ENCODE measurements at regions not wholly inside any gene's neighbourhood (a gene's known extent, or its start where the extent isn't known, plus 50 kb on each side); places are given as distances from the start of the nearest gene placed in this dataset.

DNA sequence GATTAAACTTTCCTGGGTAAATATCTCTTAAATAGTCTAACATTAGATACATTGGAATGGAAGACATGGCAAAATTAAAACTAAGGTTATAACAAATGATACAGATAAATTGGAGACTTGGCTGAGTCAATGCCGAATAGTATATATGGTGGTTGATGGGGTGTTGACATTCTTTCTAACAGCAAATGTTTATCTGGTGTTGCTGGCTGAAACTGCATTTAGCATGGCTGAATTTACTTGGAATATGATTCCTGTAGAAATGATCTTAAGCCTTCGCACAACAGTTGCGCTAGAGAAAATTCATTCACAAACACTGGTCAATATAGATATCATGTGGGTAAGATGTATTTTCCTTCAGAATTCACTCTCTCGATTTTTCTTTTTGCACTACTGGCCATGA lies 646.0 kb upstream of the CXADR start:
- DNase-seq, result no peak

DNA sequence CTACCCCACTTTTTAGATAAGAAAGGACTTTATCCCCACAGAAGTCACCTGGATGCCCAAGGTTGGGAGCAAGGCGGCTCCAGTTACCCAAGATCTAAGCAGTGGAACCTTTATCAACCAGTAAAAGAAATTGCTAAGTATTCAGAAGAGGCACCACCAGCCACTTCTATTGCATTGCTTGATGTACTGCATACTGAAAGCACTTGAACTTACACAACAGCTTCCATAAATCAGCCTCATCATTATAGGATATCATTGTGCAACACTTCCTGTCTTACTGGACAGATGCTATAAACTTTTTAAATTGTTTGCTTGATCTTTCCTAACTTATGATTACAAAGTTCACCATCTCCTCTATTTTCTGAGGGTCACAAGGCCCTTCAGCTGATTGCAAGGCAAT lies 642.7 kb upstream of the CXADR start:
- DNase-seq, result no peak

DNA sequence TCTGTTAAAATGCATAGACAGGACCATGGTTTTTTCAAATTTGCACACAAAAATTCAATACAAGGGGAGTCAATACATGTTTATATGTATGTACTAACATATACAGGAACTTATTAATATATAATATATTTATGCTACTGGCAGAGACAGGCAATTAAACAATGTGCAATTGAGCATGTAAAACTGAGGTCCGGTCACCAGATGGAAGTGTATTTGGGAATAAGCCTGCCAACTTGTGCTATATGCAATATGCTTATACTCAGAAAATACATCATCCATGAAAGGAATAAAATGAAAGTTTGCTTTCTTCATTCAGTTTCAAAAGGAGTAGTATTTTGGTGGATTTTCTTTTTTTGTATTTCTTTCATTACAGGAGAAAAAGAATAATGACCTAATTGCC lies 640.2 kb upstream of the CXADR start:
- no peak for DNase-seq

DNA sequence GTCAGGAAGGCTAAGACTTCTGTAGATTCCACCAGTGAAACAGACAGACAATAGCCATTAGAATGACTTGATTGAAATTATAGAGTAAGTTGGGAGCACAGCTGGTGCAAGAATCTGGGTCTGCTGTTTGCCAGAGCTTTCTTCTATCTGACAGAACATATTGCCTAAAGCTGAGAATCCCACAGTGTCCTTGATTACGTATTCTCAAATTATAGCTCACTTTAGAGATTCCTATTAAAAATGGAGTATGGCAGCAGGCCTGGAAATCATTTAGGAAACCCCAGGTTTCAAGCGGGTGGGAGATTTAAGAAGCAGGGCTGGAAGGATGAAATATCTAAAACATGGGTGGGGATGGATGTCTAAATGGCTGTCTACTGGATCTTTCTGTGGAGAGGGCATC lies 639.7 kb upstream of the CXADR start:
- DNase-seq, result no peak

DNA sequence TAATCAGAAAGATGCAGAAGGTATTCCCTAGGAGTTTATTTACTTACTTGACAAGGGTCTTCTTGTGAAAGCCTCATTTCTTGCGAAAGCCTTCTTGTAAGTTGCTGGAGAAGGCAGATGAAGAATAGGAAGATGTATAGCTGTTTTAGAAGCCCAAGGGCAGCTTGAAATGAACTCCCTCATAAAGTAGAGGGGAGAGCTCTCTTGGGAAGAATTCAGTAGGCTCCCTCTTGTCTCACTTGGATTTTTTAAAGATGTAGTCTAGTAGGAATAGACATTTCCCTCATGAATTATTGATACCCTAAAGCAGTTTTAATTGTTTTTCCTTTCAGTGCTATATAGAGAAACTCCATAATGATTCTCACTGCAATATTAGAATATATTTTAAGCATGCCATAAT lies 639.2 kb upstream of the CXADR start:
- DNase-seq, result no peak

DNA sequence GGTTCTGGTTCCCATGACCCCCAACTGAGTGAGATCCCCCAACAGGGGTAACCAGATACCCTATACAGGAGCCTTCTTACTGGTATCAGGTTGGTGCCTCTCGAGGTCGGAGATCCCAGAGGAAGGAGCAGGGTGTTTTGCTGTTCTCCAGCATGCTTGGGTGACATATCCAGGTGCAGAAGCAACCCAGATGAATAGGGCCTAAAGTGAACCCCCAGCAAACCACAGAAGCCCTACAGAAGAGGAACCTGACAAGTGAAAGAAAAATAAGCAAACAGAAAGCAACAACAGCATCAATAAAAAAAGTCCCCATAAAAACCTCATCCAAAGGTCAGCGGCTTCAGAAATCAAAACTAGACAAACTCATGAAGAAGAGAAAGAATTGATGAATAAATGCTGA lies 633.4 kb upstream of the CXADR start:
- no peak for DNase-seq

DNA sequence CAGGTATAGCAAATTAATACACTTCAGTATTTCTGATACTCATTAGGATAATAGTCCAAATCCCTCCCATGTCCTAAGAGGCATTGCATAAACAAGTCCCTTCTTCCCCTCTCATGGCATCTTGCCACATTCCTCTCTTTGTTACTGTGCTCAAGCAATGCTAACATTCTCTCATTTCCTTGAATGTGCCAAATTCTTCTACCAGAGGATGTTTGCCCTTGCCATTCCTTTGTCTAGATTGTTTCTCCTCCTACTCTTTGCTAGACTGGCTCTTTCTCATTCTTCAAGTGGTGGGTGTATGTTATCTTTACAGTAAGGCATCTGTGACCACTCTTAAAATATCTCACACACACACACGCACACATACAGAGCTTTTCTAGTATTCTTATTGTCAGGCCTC lies 621.0 kb upstream of the CXADR start:
- no peak for DNase-seq

DNA sequence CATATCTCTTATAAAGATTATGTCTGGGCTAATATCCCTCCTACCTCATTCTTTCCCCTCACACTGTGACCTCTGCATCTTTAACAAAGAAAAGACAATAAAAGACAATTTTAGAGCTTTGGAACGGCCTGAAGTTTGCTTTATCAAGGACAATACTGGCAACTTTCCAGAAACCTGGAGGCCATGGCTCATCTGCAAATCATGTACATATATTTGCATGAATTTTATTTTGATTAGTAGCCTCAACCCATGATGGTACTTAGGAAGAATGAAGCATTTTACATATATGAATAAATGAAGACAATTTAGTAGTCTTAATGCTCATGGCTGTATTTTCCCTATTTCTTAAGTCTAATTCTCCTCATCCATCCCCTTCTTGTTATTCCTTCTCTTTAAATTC lies 612.2 kb upstream of the CXADR start:
- no peak for DNase-seq

DNA sequence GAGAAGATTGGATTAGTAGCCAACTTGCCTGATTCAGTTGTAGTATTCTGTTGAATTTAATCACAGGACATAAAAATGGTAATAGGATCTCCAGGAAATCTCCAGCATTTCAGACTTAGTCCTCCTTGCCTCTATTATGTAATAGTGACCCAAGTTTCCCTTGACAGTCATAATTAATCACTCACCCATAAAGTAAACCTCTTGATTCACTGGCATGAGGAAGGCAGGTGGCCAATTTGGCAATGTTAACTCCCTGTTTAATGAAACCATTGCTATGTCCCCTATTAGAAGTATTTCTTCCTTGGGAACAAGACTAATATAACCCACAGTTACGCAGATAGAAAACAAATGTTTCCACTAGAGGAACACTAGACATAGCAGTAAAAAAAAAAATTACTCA lies 604.8 kb upstream of the CXADR start:
- DNase-seq, result no peak

DNA sequence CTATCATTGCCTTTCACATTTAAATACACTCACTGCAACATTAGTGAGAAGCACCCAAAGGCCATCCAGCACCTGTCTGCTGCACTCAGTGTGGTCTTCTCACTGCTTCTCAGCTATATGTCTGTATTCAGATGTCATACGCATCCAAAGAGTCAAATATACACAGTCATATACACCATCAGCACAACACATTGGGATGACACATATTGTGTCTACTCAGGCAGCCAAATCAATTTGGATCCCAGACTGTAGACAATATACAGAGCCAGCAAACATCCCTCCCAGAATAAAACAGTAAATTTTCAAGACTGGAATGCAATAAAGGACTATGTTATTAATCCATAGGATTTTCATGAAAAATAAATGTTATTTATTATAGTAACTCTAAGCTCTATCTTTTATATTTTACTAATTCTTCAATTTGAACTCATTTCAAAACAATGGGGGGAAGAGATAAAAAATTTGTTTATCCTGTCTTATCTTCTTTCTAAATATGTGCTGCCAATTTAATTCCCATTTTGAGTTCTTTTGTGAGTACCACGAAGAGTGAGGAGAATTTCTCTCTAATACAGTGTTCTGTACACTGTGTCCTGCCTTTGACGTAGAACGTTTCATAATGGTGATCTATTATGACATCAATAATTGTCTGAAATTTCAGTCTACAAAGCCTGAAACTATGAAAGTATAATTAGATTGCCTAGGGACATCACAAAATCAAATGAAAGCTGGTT lies 602.2 kb upstream of the CXADR start:
- no peak for DNase-seq

DNA sequence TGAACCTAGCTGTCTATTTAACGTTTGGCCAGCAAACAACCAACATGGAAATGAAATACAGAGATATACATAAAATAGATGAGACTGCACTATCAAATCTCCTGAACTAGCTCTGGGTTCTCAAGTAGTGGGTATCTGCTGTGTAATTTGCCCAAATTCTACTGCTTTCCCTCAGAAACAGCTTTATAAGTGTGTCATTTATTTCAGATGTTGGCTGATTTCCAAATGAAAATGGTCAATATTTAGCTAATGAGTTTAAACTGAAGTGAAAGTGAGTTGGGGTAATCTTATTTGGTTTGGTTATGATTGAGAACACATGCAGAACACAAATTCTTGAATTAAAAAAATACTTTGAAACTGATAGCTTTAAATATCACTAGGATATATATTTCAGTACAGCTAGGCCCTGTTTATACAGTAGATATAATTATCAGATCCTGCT lies 601.7 kb upstream of the CXADR start:
- no peak for DNase-seq

DNA sequence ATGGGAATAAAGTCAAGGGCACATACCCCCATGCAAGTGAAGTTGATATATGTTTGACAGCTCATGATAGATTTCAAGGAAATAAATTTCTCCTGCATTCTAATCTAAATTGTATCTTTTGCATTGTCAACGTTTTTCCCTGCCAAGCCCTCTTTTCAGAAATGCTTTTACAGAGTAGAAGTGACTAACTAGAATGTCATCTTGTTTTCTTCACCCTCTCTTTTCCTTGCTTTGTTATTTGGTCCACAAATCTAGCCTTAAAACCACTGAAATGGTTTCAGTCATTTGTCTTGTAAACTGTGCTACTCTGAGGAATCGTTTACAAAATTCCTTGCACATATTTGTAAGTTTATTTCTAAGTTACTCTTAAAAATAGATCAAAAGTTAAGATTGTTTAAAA lies 600.8 kb upstream of the CXADR start:
- no peak for DNase-seq

DNA sequence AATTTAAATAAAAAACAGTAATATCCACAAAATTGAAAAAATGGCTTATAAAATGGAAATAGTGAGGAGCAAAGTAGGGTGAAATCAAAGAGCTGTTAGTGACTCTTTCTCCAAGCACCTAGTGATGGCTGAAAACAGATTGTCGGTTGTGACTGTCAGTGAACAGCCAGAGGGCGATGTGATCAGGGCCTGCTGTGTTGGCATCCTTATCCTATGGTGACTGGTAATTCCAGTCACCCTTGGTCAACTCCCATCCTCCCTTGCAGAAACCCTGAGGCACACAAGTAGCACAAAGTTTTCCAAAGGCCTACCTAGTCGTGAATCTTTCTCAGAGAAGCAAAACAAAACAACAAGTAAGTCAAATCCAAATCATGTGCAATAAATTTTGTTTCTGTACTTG lies 599.8 kb upstream of the CXADR start:
- no peak for DNase-seq

DNA sequence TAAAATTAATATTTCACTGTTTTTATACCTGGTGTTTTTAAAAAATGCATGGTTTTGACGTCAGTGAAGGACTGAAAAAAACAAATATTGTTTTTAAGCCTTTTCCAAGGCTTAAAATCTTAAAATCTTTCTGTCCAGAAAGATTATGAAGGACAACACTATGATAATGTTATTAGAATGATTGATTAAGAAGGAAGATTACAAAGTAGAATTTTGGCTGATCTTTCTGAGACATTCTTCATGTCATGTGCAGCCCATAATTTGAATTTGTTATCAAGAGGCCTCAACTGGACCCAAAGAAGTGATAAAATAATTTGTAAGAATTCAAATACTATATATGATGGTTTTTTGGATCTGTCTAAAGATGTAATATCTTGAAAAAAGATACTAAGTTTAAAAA lies 584.4 kb upstream of the CXADR start:
- DNase-seq, result no peak

DNA sequence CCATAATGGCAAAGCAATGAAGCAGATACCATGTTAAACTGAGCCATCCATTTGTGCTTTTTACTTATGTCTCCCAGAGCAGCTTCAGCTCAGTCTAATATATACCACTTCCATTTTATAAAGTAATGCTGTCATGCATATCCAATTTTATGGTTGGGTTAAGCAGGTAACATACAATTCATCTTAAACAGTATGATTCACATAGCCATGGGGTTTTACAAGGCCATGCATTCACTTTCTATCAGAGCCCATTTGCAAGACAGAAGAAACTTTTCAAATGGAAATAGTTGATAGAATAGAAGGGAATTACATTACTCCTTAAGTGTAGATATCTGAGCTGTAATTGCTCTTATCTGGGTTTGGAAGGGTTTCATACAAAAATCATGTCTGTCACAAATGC lies 580.5 kb upstream of the CXADR start:
- no peak for DNase-seq

DNA sequence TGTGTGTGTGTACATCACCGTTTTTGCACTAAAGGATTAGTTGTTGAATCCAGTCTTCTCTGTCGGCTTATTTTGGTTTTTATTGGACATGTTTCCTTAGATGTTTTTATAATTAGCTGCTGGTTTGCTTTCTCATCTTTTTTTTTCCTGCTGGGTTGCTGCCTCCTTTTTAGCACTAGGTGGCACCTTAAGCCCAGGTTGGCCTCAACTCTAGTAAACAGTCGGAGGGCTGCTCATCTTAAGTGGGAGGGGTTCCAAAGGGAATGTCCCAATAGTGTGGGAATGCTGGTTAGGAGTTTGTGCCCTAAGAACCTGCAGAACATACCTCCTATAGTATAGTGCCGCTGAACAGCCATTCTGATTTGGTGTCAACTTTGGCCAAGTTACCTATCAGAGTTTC lies 570.1 kb upstream of the CXADR start:
- no peak for DNase-seq

DNA sequence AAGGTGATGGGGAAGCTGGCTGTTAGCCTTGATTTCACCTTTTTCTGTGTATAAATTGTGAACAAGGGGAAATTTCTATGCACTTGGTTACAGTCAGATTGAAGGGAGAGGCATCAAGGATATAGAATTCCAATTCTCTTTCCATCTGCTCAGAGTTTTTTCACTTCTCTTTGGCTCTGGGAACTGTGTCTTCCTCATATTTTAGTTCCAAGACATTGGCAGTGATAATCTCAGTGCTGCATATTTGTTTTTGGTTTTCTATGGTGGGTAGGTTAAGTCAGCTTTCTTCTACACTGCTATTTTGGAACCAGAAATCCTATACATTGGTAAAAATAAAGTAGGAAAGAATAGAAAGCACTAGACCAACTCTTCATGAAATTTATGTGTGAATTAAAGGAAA lies 569.6 kb upstream of the CXADR start:
- no peak for DNase-seq

DNA sequence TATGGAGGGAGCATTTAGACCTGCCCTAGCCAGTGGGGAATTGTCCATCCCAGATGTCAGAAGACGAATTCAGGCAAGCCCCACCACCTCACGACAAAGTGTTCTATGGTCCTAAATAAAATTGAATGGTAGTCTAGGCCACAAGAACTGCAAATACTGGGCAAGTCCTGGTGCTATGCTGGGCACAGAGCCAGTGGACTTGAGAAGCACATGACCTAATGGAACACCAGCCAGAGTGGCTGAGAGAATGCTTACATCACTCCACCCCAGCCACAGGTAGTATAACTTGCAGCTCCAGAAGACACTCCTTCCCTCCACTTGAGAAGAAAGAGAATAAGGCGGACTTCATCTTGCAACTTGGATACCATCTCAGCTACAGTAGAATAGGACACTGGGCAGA lies 567.3 kb upstream of the CXADR start:
- DNase-seq, result no peak

DNA sequence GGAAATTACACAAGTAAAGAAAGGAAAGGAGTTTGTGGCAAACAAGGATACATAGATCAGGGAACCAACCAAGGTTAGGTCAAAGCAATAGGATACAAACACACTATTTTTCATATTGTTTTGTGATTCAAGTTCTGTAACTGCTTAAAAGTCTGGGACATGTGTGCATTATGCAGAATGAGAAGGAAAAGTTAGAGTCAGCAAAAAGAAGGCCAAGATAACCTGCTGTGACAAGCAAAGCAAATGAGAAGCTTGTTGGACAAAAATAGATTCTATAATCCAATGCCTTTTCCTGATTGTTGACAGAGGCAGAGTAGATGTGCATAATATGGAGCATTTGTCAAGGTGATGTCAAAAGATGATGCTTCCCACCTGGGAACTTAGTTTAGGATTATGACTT lies 556.0 kb upstream of the CXADR start:
- no peak for DNase-seq

DNA sequence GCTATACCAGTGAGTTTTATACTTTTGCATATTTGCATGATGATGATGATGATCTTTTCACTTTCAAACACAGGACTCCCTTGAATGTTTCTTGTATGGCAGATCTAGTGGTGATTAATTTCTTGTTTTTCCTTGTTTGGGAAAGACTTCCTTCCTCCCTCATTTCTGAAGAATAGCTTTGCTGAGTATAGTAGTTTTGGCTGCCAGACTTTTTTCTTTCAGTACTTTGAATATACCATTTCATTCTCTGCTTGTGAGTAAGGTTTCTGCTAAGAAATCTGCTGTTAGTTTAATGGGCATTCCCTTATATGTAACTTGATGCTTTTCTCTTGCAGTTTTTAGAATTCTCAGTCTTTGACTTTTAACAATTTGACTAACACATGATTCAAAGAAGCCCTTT lies 547.4 kb upstream of the CXADR start:
- no peak for DNase-seq

DNA sequence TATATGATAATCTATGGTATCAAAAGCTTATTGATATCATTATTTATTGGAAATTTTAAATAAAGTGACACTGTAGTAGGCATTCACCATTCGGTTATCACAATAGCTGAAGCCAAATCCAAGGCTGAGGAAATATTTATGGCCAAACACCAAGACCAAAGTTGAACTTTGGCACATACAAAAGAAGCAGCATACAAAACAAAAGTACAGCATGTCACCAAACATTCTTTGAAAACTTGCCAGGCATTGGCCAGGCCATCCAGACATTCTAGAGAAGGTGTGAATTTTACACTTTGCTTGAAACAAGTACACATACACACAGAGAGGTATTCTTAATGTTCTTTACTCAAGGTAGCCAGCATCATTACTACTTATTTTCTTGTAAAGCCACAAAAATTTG lies 544.4 kb upstream of the CXADR start:
- DNase-seq, result no peak

DNA sequence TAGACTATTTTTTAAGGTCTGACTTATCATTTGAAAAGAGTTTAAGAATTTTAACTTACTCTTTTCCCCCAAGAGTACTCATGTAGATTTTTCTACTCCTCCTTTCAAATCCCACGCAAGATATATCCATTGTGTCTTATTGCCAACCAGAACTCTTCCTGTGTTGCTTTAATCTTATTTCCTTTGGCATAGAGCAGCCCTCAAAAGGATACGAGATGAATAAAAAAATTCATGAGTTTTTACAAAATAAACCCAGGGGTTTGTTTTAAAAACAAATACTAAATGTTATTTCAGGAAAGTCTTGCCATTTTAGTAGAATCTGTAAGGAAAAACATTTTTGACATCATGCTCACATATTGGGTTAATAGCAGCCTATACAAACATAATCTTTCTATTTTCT lies 543.2 kb upstream of the CXADR start:
- DNase-seq, result no peak

DNA sequence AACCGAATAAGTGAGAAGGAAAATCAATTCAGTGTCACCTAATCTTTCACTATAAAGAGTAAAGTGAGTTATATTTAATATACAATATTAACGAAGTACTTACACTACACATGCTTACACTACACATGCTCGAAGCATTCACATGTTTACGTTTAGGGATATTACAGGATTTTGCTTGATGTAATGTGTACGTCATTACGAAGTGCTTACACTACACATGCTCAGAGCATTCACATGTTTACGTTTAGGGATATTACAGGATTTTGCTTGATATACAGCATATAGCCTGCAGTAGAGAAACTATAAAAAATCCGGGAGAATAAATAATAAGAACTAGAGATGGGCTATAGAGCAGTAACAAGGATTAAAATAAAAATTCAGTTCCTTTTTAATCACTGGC lies 538.8 kb upstream of the CXADR start:
- DNase-seq, result no peak

DNA sequence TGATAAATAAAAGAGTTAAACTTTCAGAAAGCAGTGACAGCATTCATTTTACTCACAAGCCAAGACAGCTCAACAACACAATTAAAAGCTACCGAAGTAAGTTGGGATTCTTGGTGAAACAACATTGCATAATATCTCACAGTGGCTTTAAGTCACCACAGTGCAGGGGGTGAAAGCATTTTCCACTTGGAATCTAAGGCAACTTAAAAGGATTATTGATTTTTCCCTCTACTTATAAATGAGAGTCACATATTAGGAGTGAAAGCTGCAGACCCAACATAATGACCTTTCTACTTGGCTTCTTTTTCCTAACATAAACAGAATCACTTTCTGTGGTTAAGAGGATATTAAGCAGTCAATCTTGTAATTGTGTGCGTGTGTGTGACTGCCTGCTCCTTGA lies 536.6 kb upstream of the CXADR start:
- no peak for DNase-seq

DNA sequence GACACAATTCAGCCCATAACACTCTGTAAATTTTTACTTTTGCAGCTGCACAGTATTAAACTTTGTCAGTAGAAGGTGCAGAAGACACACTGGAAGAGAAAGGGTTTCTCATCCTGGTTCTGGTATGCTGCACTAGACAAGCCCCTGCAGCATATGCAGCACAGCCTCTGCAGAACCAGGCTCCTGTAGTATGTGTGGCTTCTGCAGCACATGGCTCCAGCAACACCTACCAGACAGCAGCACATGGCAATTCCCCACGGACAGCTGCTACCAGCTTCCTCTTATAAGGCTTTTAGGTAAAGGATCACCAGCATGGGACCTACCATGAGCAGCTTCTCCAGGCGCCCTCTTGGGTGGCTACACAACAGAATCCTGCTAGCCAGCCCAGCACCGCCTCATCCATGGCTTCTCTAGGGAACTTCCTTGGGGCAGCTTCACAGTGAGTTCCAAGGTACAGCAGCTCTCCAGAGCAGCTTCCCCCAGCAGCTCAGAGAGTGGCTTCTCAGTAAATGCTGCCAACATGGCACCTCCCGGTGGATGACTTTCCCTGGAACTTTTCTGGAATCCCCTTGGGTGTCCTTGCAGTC lies 534.4 kb upstream of the CXADR start:
- DNase-seq, result no peak
